SK-N-SH (cell line): ENCODE measurements at regions not wholly inside any gene's neighbourhood (a gene's known extent, or its start where the extent isn't known, plus 50 kb on each side); places are given as distances from the start of the nearest gene placed in this dataset.

Source experiments
- CTCF ChIA-PET: fragments of 300-600, 350-600 bp; formaldehyde crosslinking; extraction: SDS; loops from one replicate; lab custom pipeline; 2021; lab: Yijun Ruan, JAX
- POLR2A ChIA-PET: fragments of 350-600 bp; sonication (Branson Sonifier 250); formaldehyde crosslinking; extraction: SDS; loops from one replicate; lab custom pipeline; 2020; ENCODE audit warnings: antibody characterized with exemption, inconsistent platforms; lab: Yijun Ruan, JAX
- DNase-seq: peaks from one replicate; pipeline ENCODE4 v3.0.0; 2012
- H2AFZ ChIP-seq: fragments of 200-600 bp; sonication (generic); 2 replicates; pipeline ENCODE4 v1.8.1; 2016; ENCODE audit warnings: antibody characterized with exemption, mild to moderate bottlenecking, low read depth
- H3F3A ChIP-seq: fragments of 200-600 bp; sonication (generic); replicated peaks from 2 replicates; pipeline ENCODE3; 2016; ENCODE audit warnings: antibody characterized with exemption, mild to moderate bottlenecking; ENCODE audit not compliant: insufficient read depth
- H3K27ac ChIP-seq, 2 experiments: fragments of 200-500 bp in 1 of 2; fragments of 200-600 bp in 1 of 2; sonication (Bioruptor generic) in 1 of 2; sonication (generic), shearing (Covaris generic) in 1 of 2; 2 replicates each; pipeline versions ENCODE4 v1.5.1 to v1.6.1; 2014 to 2016; ENCODE audit warnings: low read depth in 2 of 2, inconsistent platforms in 1 of 2, low read length in 1 of 2, mild to moderate bottlenecking in 1 of 2, mixed read lengths in 1 of 2
- H3K27me3 ChIP-seq: fragments of 200-600 bp; sonication (generic), shearing (Covaris generic); 2 replicates; pipeline ENCODE4 v1.6.1; 2016; ENCODE audit warnings: mixed run types; ENCODE audit not compliant: insufficient read depth
- H3K36me3 ChIP-seq, 2 experiments: fragments of 200-500 bp in 1 of 2; fragments of 200-600 bp in 1 of 2; sonication (Bioruptor generic) in 1 of 2; sonication (generic) in 1 of 2; replicated peaks in 1 of 2; 2 replicates each; pipeline versions ENCODE3 to v1.5.1; 2014 to 2016; ENCODE audit warnings: low read length in 1 of 2, mild to moderate bottlenecking in 1 of 2; ENCODE audit not compliant: insufficient read depth in 2 of 2, control insufficient read depth in 1 of 2
- H3K4me1 ChIP-seq, 2 experiments: fragments of 200-500 bp in 1 of 2; fragments of 200-600 bp in 1 of 2; sonication (Bioruptor generic) in 1 of 2; sonication (generic), shearing (Covaris generic) in 1 of 2; 2 replicates each; pipeline versions ENCODE4 v1.5.1 to v1.6.1; 2014 to 2016; ENCODE audit warnings: low read depth in 1 of 2, low read length in 1 of 2, mixed run types in 1 of 2; ENCODE audit not compliant: insufficient read depth in 2 of 2, control insufficient read depth in 1 of 2
- H3K4me2 ChIP-seq: fragments of 200-600 bp; sonication (generic), shearing (Covaris generic); 2 replicates; pipeline ENCODE4 v1.6.1; 2017; ENCODE audit warnings: mixed run types
- H3K4me3 ChIP-seq, 2 experiments: fragments of 200-500 bp in 1 of 2; fragments of 200-600 bp in 1 of 2; sonication (Bioruptor generic) in 1 of 2; sonication (generic), shearing (Covaris generic) in 1 of 2; 2 replicates each; pipeline versions ENCODE4 v1.5.1 to v1.8.1; 2014 to 2016; ENCODE audit warnings: low read depth in 2 of 2, inconsistent platforms in 1 of 2, low read length in 1 of 2, mild to moderate bottlenecking in 1 of 2, mixed read lengths in 1 of 2, moderate library complexity in 1 of 2
- H3K79me2 ChIP-seq: fragments of 200-600 bp; sonication (generic); 2 replicates; pipeline ENCODE4 v1.8.1; 2017; ENCODE audit warnings: mild to moderate bottlenecking; ENCODE audit not compliant: insufficient read depth
- H3K9ac ChIP-seq: fragments of 200-600 bp; sonication (generic); 2 replicates; pipeline ENCODE4 v1.6.1; 2017; ENCODE audit warnings: mixed run types
- H3K9me2 ChIP-seq: fragments of 200-600 bp; sonication (generic); 2 replicates; pipeline ENCODE4 v1.6.1; 2017; ENCODE audit warnings: mixed run types
- H3K9me3 ChIP-seq: fragments of 200-600 bp; sonication (generic); 2 replicates; pipeline ENCODE4 v1.6.1; 2017; ENCODE audit warnings: mixed run types, mild to moderate bottlenecking, moderate library complexity
- H4K20me1 ChIP-seq: fragments of 200-600 bp; sonication (generic); 2 replicates; pipeline ENCODE4 v1.6.1; 2017; ENCODE audit warnings: mild to moderate bottlenecking, mixed run types; ENCODE audit not compliant: insufficient read depth
- EP300 ChIP-seq, 2 experiments: IDR thresholded peaks; 2 replicates each; pipeline versions ENCODE4 v1.4.0 to v1.6.1; 2012; ENCODE audit warnings: borderline replicate concordance in 1 of 2, low read depth in 1 of 2, low read length in 1 of 2
- FOXM1 ChIP-seq: IDR thresholded peaks from 2 replicates; pipeline ENCODE4 v1.4.0; 2012; ENCODE audit warnings: low read depth, mild to moderate bottlenecking
- GABPA ChIP-seq: IDR thresholded peaks from 2 replicates; pipeline ENCODE4 v1.4.0; 2012; ENCODE audit warnings: low read depth, mild to moderate bottlenecking
- MEF2A ChIP-seq: IDR thresholded peaks from 2 replicates; pipeline ENCODE4 v1.4.0; 2012; ENCODE audit warnings: low read depth, borderline replicate concordance
- MXI1 ChIP-seq: IDR thresholded peaks from 2 replicates; pipeline ENCODE4 v1.6.1; 2012; ENCODE audit warnings: mild to moderate bottlenecking, low read depth, low read length, improper control_type of control experiment
- NFIC ChIP-seq: IDR thresholded peaks from 2 replicates; pipeline ENCODE4 v1.4.0; 2012; ENCODE audit warnings: borderline replicate concordance
- NRF1 ChIP-seq: IDR thresholded peaks from 2 replicates; pipeline ENCODE4 v1.6.1; 2012; ENCODE audit warnings: low read depth, mild to moderate bottlenecking, low read length
- RFX5 ChIP-seq: IDR thresholded peaks from 2 replicates; pipeline ENCODE4 v1.6.1; 2012; ENCODE audit warnings: mild to moderate bottlenecking, improper control_type of control experiment, low read length
- RXRA ChIP-seq: IDR thresholded peaks from 2 replicates; pipeline ENCODE4 v1.4.0; 2012; ENCODE audit warnings: low read depth, mild to moderate bottlenecking, borderline replicate concordance
- SIN3A ChIP-seq: IDR thresholded peaks from 2 replicates; pipeline ENCODE4 v1.6.1; 2012; ENCODE audit warnings: low read depth, mild to moderate bottlenecking, low read length, moderate library complexity, borderline replicate concordance
- SMC3 ChIP-seq: IDR thresholded peaks from 2 replicates; pipeline ENCODE4 v1.6.1; 2012; ENCODE audit warnings: low read depth, low read length, improper control_type of control experiment
- TCF12 ChIP-seq: IDR thresholded peaks from 2 replicates; pipeline ENCODE4 v1.4.0; 2012
- WGBS: methylation state at CpG from one replicate; pipeline ENCODE4 v1.1.6; 2017; ENCODE audit warnings: low lambda C conversion rate; 5-methylcytosine and 5-hydroxymethylcytosine counted together
- TF ChIP-seq, protein P1 (sequence below): IDR thresholded peaks from 2 replicates; pipeline ENCODE4; 2012
- TF ChIP-seq, protein P2 (sequence below): IDR thresholded peaks from 2 replicates; pipeline ENCODE4 v1.4.0; 2012; ENCODE audit warnings: low read depth
- TF ChIP-seq, protein P3 (sequence below): fragments of 200-600 bp; sonication (generic); IDR thresholded peaks from 2 replicates; pipeline ENCODE4 v1.6.1; 2017; ENCODE audit warnings: antibody characterized with exemption, mild to moderate bottlenecking, moderate library complexity

DNA sequence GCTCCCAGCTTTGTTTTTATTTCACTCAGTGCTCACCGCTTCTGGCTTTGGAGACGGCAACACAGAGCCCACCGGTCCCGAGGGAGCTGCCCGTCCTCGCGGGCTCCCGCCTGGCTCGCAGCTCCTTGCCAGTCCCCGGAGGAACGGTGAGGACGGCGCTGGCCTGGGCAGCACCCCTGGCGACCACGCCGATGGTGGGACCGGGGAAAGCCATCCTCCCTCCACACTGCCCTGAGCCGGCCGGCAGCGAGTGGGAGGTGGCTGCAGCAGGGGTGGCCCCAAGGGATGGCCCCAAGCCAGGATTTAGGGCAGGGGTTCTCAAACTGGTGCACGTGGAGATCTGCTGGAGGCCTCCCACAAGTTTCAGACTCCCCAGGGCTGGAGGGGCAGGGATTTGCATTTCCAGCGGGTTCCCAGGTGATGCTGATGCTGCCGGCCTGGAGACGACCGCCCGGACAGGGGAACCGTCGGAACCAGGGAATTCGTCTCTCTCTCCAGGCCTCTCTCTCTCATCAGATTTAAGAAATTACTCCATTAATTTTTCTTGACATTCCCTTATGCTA is 293.2 kb upstream of the IRX4 start:
- no peak overlapping the region for H2AFZ ChIP-seq
- no peaks in the 10 kb centered on the region for H3K9me3 ChIP-seq
- H4K20me1 ChIP-seq, result no peaks in the 10 kb centered on the region
- no peaks in the 10 kb centered on the region for H3K36me3 ChIP-seq
- H3K4me1 ChIP-seq, result no peaks in the 10 kb centered on the region
- POLR2A ChIA-PET, result no interaction called here
- H3K9me2 ChIP-seq, result no peaks in the 10 kb centered on the region
- H3K4me2 ChIP-seq, result no peak overlapping the region
- H3K4me3 ChIP-seq, result no peak overlapping the region
- no peak overlapping the region for H3K27ac ChIP-seq
- peaks cover 81% of the 10 kb centered on the region for H3K27me3 ChIP-seq
- H3K79me2 ChIP-seq, result no peaks in the 10 kb centered on the region
- CTCF ChIA-PET, result no interaction called here
- WGBS, result 12% methylated on average over 23 of the region's 29 CpGs
- H3K9ac ChIP-seq, result no peak overlapping the region
- DNase-seq, result no peak
- H3F3A ChIP-seq, result no peaks in the 10 kb centered on the region
- TF ChIP-seq TCF12, result no peak
- TF ChIP-seq EP300 (IDR thresholded peaks at IDR 0.05; ENCODE audit: borderline replicate concordance in 1 of 2, low read depth in 1 of 2, low read length in 1 of 2), result no peak
- no peak for TF ChIP-seq GABPA
- TF ChIP-seq, protein P1, sequence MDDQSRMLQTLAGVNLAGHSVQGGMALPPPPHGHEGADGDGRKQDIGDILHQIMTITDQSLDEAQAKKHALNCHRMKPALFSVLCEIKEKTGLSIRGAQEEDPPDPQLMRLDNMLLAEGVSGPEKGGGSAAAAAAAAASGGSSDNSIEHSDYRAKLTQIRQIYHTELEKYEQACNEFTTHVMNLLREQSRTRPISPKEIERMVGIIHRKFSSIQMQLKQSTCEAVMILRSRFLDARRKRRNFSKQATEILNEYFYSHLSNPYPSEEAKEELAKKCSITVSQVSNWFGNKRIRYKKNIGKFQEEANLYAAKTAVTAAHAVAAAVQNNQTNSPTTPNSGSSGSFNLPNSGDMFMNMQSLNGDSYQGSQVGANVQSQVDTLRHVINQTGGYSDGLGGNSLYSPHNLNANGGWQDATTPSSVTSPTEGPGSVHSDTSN, result no peak
- TF ChIP-seq FOXM1, result no peak
- TF ChIP-seq SIN3A, result no peak
- no peak for TF ChIP-seq RXRA
- no peak for TF ChIP-seq RFX5
- TF ChIP-seq MXI1, result no peak
- TF ChIP-seq NFIC, result no peak
- TF ChIP-seq SMC3, result no peak

DNA sequence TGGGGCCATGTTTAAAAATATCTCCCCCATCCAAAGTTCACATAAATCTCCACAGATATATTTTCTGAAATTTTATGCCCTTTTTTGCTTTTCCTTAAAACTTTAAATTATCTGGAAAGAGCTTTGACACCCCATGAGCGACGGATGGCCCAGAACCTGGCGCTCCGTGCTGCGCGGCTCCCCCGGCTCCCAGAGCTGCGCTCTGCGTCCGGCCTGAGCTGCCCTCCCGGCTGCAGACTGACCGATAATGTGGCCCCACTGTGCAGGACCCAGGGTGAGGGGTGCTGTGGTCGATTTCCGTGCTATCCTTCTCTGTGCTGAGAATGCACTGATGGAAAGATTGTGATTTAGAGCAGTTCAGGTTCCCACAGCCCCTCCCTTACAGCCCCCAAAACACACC is 292.3 kb upstream of the IRX4 start:
- TF ChIP-seq, protein P2, sequence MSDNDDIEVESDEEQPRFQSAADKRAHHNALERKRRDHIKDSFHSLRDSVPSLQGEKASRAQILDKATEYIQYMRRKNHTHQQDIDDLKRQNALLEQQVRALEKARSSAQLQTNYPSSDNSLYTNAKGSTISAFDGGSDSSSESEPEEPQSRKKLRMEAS, result no peak
- TF ChIP-seq MEF2A (no peak), NRF1 (no peak), NFIC (no peak)
- TF ChIP-seq, protein P3, sequence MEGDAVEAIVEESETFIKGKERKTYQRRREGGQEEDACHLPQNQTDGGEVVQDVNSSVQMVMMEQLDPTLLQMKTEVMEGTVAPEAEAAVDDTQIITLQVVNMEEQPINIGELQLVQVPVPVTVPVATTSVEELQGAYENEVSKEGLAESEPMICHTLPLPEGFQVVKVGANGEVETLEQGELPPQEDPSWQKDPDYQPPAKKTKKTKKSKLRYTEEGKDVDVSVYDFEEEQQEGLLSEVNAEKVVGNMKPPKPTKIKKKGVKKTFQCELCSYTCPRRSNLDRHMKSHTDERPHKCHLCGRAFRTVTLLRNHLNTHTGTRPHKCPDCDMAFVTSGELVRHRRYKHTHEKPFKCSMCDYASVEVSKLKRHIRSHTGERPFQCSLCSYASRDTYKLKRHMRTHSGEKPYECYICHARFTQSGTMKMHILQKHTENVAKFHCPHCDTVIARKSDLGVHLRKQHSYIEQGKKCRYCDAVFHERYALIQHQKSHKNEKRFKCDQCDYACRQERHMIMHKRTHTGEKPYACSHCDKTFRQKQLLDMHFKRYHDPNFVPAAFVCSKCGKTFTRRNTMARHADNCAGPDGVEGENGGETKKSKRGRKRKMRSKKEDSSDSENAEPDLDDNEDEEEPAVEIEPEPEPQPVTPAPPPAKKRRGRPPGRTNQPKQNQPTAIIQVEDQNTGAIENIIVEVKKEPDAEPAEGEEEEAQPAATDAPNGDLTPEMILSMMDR, result no peak
- Histone ChIP-seq H3K27ac (no peak overlapping the region), H3K9ac (no peak overlapping the region), H3K4me2 (no peak overlapping the region), H3K4me1 (no peaks in the 10 kb centered on the region), H4K20me1 (no peaks in the 10 kb centered on the region), H3K36me3 (no peaks in the 10 kb centered on the region), H3K27me3 (peaks cover 81% of the 10 kb centered on the region), H3K79me2 (no peaks in the 10 kb centered on the region), H2AFZ (no peak overlapping the region), H3F3A (no peaks in the 10 kb centered on the region), H3K4me3 (no peak overlapping the region), H3K9me3 (no peaks in the 10 kb centered on the region), H3K9me2 (no peaks in the 10 kb centered on the region)
- 21% methylated on average over 14 of the region's 14 CpGs for WGBS
- ChIA-PET CTCF (no interaction called here), POLR2A (no interaction called here)
- DNase-seq, result no peak
